ENCODE measurements at regions not wholly inside any gene's neighbourhood (a gene's known extent, or its start where the extent isn't known, plus 50 kb on each side); places are given as distances from the start of the nearest gene placed in this dataset.

DNA sequence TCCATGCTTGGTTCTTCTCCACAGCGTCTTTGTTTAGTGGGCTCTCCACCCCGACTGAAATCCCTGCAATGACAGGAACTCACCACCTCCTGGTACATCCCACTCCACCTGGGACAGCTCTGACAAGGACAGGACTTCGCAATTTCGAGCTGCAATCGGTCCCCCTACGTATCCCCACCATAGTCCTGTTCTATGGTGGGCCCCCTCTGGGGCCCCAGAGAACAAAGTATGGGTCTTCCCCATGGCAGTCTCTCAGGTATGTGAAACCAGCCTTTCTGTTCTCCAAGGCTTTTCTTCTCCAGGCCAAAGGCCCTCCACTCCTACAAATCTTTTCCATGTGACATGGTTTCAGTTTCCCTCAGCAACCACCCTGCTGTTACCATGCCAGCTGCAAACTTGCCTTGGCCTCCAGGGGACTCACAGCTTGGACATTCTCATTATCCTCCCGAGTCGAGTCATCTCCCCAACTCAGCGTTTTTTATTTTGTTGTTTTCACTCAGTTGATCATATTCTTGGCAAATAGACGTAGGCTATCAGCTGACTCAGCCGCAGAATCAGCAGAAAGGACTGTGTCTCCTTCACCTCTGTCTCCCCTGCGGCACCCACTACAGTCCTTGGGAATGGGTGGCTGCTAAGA is 233.3 kb downstream of the OPA1 start:
- Histone ChIP-seq H3K27me3 (no peaks in the 10 kb centered on the region), H3K4me3 (no peak overlapping the region), H3K4me1 (peaks cover 5 to 59% (median 22%) of the 10 kb centered on the region in 3 donors), H3K9me3 (no peaks in the 10 kb centered on the region), H3K27ac (peak overlapping the region; percentile 17 to 98 (median 75)), H3K36me3 (no peaks in the 10 kb centered on the region)
- intact Hi-C loops (cut with DNase I): no loop called here
- DNase-seq: no peak
- TF ChIP-seq POLR2A (IDR thresholded peaks at IDR 0.05): no peak
- TF ChIP-seq, protein P1, sequence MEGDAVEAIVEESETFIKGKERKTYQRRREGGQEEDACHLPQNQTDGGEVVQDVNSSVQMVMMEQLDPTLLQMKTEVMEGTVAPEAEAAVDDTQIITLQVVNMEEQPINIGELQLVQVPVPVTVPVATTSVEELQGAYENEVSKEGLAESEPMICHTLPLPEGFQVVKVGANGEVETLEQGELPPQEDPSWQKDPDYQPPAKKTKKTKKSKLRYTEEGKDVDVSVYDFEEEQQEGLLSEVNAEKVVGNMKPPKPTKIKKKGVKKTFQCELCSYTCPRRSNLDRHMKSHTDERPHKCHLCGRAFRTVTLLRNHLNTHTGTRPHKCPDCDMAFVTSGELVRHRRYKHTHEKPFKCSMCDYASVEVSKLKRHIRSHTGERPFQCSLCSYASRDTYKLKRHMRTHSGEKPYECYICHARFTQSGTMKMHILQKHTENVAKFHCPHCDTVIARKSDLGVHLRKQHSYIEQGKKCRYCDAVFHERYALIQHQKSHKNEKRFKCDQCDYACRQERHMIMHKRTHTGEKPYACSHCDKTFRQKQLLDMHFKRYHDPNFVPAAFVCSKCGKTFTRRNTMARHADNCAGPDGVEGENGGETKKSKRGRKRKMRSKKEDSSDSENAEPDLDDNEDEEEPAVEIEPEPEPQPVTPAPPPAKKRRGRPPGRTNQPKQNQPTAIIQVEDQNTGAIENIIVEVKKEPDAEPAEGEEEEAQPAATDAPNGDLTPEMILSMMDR (IDR thresholded peaks at IDR 0.05): peak in 1 of 6 experiments; percentile 29
- 64 to 71% methylated on average over 12 of the region's 12 CpGs for WGBS, 2 donors

DNA sequence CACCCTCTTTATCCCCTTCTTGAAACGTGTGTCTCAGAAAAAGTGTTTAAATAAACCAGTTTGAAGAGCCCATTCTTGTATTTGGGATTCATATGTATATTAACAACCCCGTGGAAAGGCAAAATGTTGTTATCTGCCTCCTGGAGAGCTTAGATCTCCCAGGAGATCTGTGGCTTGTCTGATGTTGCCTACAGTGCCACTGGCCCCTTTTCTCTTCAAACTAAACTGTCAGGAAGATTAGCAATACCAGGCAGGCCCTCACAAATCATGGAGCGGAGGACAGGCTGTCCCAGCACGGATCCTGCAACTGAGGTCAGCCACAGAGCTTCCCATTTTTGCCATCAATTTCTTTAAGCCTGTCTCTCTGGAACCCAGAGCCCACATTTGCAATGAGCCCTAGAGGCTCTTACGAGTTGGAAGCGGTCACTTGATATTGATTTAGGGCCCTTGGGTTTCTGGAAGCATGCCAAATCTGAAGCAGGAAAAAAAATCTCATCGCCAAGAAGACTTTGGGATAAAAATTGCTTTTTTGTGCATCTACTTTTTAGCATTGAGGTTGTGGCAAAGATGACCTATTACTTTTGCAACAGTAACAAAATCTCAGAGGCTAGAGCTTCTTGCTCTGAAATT is 234.1 kb downstream of the OPA1 start:
- Histone ChIP-seq H3K9me3 (no peaks in the 10 kb centered on the region), H3K27me3 (no peaks in the 10 kb centered on the region), H3K4me3 (no peak overlapping the region), H3K4me1 (peaks cover 10 to 66% (median 25%) of the 10 kb centered on the region in 3 donors), H3K27ac (peak overlapping the region in 3 of 4 donors; percentile 53 to 98 (median 97)), H3K36me3 (no peaks in the 10 kb centered on the region)
- DNase-seq: no peak
- no peak for TF ChIP-seq POLR2A (IDR thresholded peaks at IDR 0.05)
- TF ChIP-seq, protein P1 (IDR thresholded peaks at IDR 0.05): no peak
- 64 to 81% methylated on average over 6 to 7 of the region's 7 CpGs for WGBS, 2 donors
- intact Hi-C loops (cut with DNase I): no loop called here

DNA sequence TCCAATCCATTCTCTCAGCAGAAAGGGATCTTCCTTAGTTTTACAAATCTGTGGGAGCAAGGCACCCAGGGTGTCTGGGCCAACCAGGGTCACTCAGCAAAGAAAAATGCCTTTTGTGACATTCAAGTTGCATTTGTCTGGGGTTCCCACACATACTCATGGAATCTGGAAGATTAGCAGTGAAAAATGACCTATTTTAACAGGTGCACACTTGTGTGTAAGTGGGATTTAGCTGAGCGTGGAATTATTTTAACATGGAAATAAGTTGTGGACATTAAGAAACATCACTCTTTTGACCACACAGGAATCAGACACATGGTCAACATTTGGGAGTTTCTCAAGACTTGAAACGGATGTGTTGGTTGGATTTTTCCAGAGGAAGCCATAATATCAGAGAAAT is 234.9 kb downstream of the OPA1 start:
- no peaks in the 10 kb centered on the region for H3K36me3 ChIP-seq
- peaks cover 10 to 74% (median 25%) of the 10 kb centered on the region in 3 donors for H3K4me1 ChIP-seq
- no peak overlapping the region for H3K4me3 ChIP-seq
- intact Hi-C loops (cut with DNase I): no loop called here
- 83 to 85% methylated on average over 2 of the region's 2 CpGs for WGBS, 2 donors
- TF ChIP-seq POLR2A (IDR thresholded peaks at IDR 0.05): no peak
- TF ChIP-seq, protein P1 (IDR thresholded peaks at IDR 0.05): no peak
- H3K27me3 ChIP-seq: no peaks in the 10 kb centered on the region
- peak overlapping the region; percentile 7 to 98 (median 94) for H3K27ac ChIP-seq
- no peak for DNase-seq
- no peaks in the 10 kb centered on the region for H3K9me3 ChIP-seq

DNA sequence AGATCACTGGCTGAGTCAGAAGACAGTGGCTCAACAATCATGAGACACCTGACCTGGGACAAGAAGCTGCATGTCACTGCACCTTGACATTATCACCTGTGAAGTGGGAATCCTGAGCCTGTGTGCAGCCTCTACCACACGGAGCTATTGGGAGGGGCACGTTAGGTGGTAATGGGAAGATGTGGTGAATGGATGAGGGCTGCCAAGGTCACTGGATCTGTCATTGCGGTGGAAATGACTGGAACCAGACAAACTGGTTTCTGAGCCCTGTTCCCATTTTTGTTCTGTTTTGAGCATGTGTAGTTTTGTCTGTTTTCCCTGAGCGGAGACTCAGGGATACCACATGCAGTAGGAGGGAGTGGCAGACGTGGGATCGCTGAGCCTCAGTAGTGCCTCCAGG is 235.5 kb downstream of the OPA1 start:
- Histone ChIP-seq H3K27me3 (no peaks in the 10 kb centered on the region), H3K9me3 (no peaks in the 10 kb centered on the region), H3K27ac (peak overlapping the region; percentile 7 to 98 (median 94)), H3K4me3 (no peak overlapping the region), H3K4me1 (peaks cover 10 to 80% (median 25%) of the 10 kb centered on the region in 3 donors), H3K36me3 (no peaks in the 10 kb centered on the region)
- 42 to 43% methylated on average over 6 of the region's 6 CpGs for WGBS, 2 donors
- DNase-seq: no peak
- intact Hi-C loops (cut with DNase I): no loop called here
- TF ChIP-seq POLR2A (IDR thresholded peaks at IDR 0.05): no peak
- TF ChIP-seq, protein P1 (IDR thresholded peaks at IDR 0.05): no peak

DNA sequence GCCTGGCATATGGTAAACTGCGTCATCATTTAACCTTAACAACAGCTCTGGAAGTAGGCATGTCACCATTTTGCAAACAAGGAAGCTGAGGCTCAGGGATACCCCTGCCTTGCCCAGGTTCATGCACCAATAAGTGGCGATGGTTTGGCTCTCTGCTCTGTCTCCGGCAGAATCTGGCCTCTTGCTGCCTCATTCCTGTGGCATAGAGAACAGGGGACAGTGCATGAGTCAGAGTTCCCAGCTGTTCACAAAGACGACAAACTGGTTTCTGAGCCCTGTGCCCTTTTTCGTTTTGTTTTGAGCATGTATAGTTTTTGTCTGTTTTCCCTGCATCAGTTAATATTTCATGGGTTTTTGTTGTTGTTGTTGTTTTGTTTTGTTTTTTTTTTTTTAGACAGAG is 236.8 kb downstream of the OPA1 start:
- Histone ChIP-seq H3K36me3 (no peaks in the 10 kb centered on the region), H3K27me3 (no peaks in the 10 kb centered on the region), H3K27ac (peak overlapping the region; percentile 91 to 98 (median 96)), H3K9me3 (no peaks in the 10 kb centered on the region), H3K4me3 (no peak overlapping the region), H3K4me1 (peaks cover 10 to 91% (median 25%) of the 10 kb centered on the region in 3 donors)
- intact Hi-C loops (cut with DNase I): no loop called here
- no peak for TF ChIP-seq POLR2A (IDR thresholded peaks at IDR 0.05)
- TF ChIP-seq, protein P1 (IDR thresholded peaks at IDR 0.05): no peak
- DNase-seq: no peak
- WGBS, 2 donors: 35 to 56% methylated on average over 4 to 5 of the region's 5 CpGs

All from esophagus squamous epithelium (tissue), 5 donors.